ENCODE measurements at regions not wholly inside any gene's neighbourhood (a gene's known extent, or its start where the extent isn't known, plus 50 kb on each side); places are given as distances from the start of the nearest gene placed in this dataset.

DNA sequence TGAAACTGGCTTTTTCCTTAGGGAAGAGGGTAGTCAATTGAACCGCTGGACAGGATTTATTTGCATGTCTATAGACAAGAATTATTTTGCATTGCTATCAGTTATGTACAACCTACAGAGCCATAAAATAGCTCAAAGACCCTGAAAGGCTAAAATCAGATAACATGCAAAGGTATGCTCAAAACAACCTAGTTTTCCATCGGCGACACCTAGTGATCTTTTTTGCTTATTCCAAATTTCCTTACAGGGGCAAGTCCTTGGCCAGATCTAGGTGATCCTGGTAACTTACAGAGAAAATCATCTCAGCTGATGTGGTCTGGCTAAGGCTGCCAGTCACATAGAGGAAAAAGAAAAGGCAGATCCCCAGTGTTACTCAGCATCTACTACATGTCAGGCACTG is 141.2 kb upstream of the RPL38 start:
- Histone ChIP-seq H3K27ac (ENCODE audit: low read length) (no peak overlapping the region), H3K9me3 (ENCODE audit: low read length) (no peaks in the 10 kb centered on the region), H3K79me2 (replicated peaks; ENCODE audit: insufficient read depth, low read length) (no peaks in the 10 kb centered on the region), H4K20me1 (ENCODE audit: insufficient read depth) (no peaks in the 10 kb centered on the region), H3F3A (ENCODE audit: insufficient read depth, low read length, poor library complexity, severe bottlenecking) (no peaks in the 10 kb centered on the region), H3K9me2 (ENCODE audit: insufficient read depth, low read length) (no peaks in the 10 kb centered on the region), H2AFZ (ENCODE audit: low read depth, low read length) (no peak overlapping the region), H3K9ac (ENCODE audit: low read length) (no peak overlapping the region), H3K4me2 (ENCODE audit: low read length) (no peak overlapping the region), H3K27me3 (ENCODE audit: insufficient read depth, low read depth, low read length) (no peaks in the 10 kb centered on the region), H3K4me3 (ENCODE audit: low read length) (no peak overlapping the region), H3K36me3 (ENCODE audit: insufficient read depth, low read length) (no peaks in the 10 kb centered on the region)
- TF ChIP-seq EZH2 (IDR thresholded peaks at IDR 0.05; ENCODE audit: borderline replicate concordance, insufficient read depth, low read length, poor library complexity, severe bottlenecking) (no peak), SMC3 (conservative IDR thresholded peaks at IDR 0.05; ENCODE audit: poor library complexity) (peak; percentile 53), POLR2AphosphoS5 (IDR thresholded peaks at IDR 0.05) (no peak), RAD21 (conservative IDR thresholded peaks at IDR 0.05) (no peak), EP300 (conservative IDR thresholded peaks at IDR 0.05; ENCODE audit: poor library complexity, severe bottlenecking) (no peak), TAF1 (IDR thresholded peaks at IDR 0.05; ENCODE audit: low read depth) (no peak), MXI1 (conservative IDR thresholded peaks at IDR 0.05; ENCODE audit: poor library complexity, severe bottlenecking) (no peak)
- TF ChIP-seq, protein P1, sequence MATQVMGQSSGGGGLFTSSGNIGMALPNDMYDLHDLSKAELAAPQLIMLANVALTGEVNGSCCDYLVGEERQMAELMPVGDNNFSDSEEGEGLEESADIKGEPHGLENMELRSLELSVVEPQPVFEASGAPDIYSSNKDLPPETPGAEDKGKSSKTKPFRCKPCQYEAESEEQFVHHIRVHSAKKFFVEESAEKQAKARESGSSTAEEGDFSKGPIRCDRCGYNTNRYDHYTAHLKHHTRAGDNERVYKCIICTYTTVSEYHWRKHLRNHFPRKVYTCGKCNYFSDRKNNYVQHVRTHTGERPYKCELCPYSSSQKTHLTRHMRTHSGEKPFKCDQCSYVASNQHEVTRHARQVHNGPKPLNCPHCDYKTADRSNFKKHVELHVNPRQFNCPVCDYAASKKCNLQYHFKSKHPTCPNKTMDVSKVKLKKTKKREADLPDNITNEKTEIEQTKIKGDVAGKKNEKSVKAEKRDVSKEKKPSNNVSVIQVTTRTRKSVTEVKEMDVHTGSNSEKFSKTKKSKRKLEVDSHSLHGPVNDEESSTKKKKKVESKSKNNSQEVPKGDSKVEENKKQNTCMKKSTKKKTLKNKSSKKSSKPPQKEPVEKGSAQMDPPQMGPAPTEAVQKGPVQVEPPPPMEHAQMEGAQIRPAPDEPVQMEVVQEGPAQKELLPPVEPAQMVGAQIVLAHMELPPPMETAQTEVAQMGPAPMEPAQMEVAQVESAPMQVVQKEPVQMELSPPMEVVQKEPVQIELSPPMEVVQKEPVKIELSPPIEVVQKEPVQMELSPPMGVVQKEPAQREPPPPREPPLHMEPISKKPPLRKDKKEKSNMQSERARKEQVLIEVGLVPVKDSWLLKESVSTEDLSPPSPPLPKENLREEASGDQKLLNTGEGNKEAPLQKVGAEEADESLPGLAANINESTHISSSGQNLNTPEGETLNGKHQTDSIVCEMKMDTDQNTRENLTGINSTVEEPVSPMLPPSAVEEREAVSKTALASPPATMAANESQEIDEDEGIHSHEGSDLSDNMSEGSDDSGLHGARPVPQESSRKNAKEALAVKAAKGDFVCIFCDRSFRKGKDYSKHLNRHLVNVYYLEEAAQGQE (IDR thresholded peaks at IDR 0.05; ENCODE audit: borderline replicate concordance) = no peak
- TF ChIP-seq, protein P2, sequence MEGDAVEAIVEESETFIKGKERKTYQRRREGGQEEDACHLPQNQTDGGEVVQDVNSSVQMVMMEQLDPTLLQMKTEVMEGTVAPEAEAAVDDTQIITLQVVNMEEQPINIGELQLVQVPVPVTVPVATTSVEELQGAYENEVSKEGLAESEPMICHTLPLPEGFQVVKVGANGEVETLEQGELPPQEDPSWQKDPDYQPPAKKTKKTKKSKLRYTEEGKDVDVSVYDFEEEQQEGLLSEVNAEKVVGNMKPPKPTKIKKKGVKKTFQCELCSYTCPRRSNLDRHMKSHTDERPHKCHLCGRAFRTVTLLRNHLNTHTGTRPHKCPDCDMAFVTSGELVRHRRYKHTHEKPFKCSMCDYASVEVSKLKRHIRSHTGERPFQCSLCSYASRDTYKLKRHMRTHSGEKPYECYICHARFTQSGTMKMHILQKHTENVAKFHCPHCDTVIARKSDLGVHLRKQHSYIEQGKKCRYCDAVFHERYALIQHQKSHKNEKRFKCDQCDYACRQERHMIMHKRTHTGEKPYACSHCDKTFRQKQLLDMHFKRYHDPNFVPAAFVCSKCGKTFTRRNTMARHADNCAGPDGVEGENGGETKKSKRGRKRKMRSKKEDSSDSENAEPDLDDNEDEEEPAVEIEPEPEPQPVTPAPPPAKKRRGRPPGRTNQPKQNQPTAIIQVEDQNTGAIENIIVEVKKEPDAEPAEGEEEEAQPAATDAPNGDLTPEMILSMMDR (IDR thresholded peaks at IDR 0.05; ENCODE audit: poor library complexity, severe bottlenecking) = peak; percentile 45

DNA sequence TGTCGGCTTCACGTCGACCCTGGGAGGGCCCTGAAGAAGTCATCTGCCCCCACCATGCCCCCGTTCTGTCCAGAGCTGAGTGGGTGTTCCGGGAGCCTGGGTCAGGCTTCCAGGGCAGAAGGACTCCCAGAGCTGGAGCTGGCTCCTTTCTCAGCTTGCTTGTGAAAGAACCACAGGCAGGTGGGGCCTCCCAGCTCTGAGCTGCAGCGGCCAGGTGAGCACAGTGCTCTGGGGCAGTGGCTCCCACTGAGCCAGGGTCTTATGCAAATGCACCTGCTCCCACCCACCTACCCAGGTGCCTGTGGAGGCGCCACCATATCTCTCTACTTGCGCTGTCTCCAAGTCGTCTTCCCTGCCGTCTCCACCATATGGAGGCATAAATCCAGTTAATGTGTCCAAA is 140.0 kb upstream of the RPL38 start:
- no peak overlapping the region for H3K4me2 ChIP-seq (ENCODE audit: low read length)
- H3K79me2 ChIP-seq (replicated peaks; ENCODE audit: insufficient read depth, low read length) = no peaks in the 10 kb centered on the region
- H3F3A ChIP-seq (ENCODE audit: insufficient read depth, low read length, poor library complexity, severe bottlenecking) = no peaks in the 10 kb centered on the region
- TF ChIP-seq MXI1 (conservative IDR thresholded peaks at IDR 0.05; ENCODE audit: poor library complexity, severe bottlenecking) (no peak), SMC3 (conservative IDR thresholded peaks at IDR 0.05; ENCODE audit: poor library complexity) (no peak), EP300 (conservative IDR thresholded peaks at IDR 0.05; ENCODE audit: poor library complexity, severe bottlenecking) (no peak), RAD21 (conservative IDR thresholded peaks at IDR 0.05) (no peak), TAF1 (IDR thresholded peaks at IDR 0.05; ENCODE audit: low read depth) (no peak), POLR2AphosphoS5 (IDR thresholded peaks at IDR 0.05) (no peak), EZH2 (IDR thresholded peaks at IDR 0.05; ENCODE audit: borderline replicate concordance, insufficient read depth, low read length, poor library complexity, severe bottlenecking) (no peak)
- TF ChIP-seq, protein P2 (IDR thresholded peaks at IDR 0.05; ENCODE audit: poor library complexity, severe bottlenecking) = no peak
- TF ChIP-seq, protein P1 (IDR thresholded peaks at IDR 0.05; ENCODE audit: borderline replicate concordance) = no peak
- H3K9ac ChIP-seq (ENCODE audit: low read length) = no peak overlapping the region
- H3K4me3 ChIP-seq (ENCODE audit: low read length) = no peak overlapping the region
- H3K36me3 ChIP-seq (ENCODE audit: insufficient read depth, low read length) = no peaks in the 10 kb centered on the region
- H3K27me3 ChIP-seq (ENCODE audit: insufficient read depth, low read depth, low read length) = no peaks in the 10 kb centered on the region
- H3K9me3 ChIP-seq (ENCODE audit: low read length) = no peaks in the 10 kb centered on the region
- H2AFZ ChIP-seq (ENCODE audit: low read depth, low read length) = no peak overlapping the region
- no peak overlapping the region for H3K27ac ChIP-seq (ENCODE audit: low read length)
- no peaks in the 10 kb centered on the region for H3K9me2 ChIP-seq (ENCODE audit: insufficient read depth, low read length)
- H4K20me1 ChIP-seq (ENCODE audit: insufficient read depth) = no peaks in the 10 kb centered on the region

Data from neural cell (in vitro differentiated cells).